ENCODE measurements at regions not wholly inside any gene's neighbourhood (a gene's known extent, or its start where the extent isn't known, plus 50 kb on each side); places are given as distances from the start of the nearest gene placed in this dataset.

- TF ChIP-seq CBX5 (IDR thresholded peaks at IDR 0.05; ENCODE audit: borderline replicate concordance, low read depth) (no peak), CREM (IDR thresholded peaks at IDR 0.05; ENCODE audit: low read depth) (no peak), GABPA (tag; conservative IDR thresholded peaks at IDR 0.05; ENCODE audit: low read depth) (no peak), TAF9B (IDR thresholded peaks at IDR 0.05; ENCODE audit: partially characterized antibody) (no peak), MYNN (IDR thresholded peaks at IDR 0.05) (no peak), MYNN (CRISPR knock-in tag; IDR thresholded peaks at IDR 0.05) (no peak), RBM39 (optimal IDR thresholded peaks at IDR 0.05; ENCODE audit: low read depth, low read length) (no peak), CREB5 (CRISPR knock-in tag; IDR thresholded peaks at IDR 0.05) (no peak)
These were observed 204.6 kb upstream of the C21orf91 start for GRCh38 chr21:18023711-18024110.
